Smooth muscle cell (in vitro differentiated cells): ENCODE measurements at regions not wholly inside any gene's neighbourhood (a gene's known extent, or its start where the extent isn't known, plus 50 kb on each side); places are given as distances from the start of the nearest gene placed in this dataset.

ENCODE experiments used
- DNase-seq: peaks from one replicate; lab custom pipeline; 2025; ENCODE audit not compliant: unreplicated experiment; lab: John Stamatoyannopoulos, UW
- H2AFZ ChIP-seq: fragments of 200-600 bp; sonication (generic); 2 replicates; pipeline ENCODE4 v1.6.0; 2016; ENCODE audit warnings: antibody characterized with exemption, low read depth, mild to moderate bottlenecking
- H3F3A ChIP-seq: fragments of 200-600 bp; sonication (generic); 2 replicates; pipeline ENCODE4 v1.6.0; 2017; ENCODE audit warnings: antibody characterized with exemption, low read depth
- H3K27ac ChIP-seq: fragments of 200-600 bp; sonication (generic); 2 replicates; pipeline ENCODE4 v1.5.1; 2016; ENCODE audit warnings: low read depth, mild to moderate bottlenecking
- H3K27me3 ChIP-seq: fragments of 200-600 bp; sonication (generic); 2 replicates; pipeline ENCODE4 v1.6.1; 2016; ENCODE audit warnings: low read depth, mild to moderate bottlenecking
- H3K36me3 ChIP-seq: fragments of 200-600 bp; sonication (generic); 2 replicates; pipeline ENCODE4 v1.5.1; 2016; ENCODE audit warnings: low read depth
- H3K4me1 ChIP-seq: fragments of 200-600 bp; sonication (generic); 2 replicates; pipeline ENCODE4 v1.5.1; 2016; ENCODE audit warnings: low read depth
- H3K4me2 ChIP-seq: fragments of 200-600 bp; sonication (generic); 2 replicates; pipeline ENCODE4 v1.6.0; 2016; ENCODE audit warnings: mild to moderate bottlenecking
- H3K4me3 ChIP-seq: fragments of 200-600 bp; sonication (generic); 2 replicates; pipeline ENCODE4 v1.5.1; 2016; ENCODE audit warnings: mild to moderate bottlenecking
- H3K79me2 ChIP-seq: fragments of 200-600 bp; sonication (generic); 2 replicates; pipeline ENCODE4 v1.6.0; 2016; ENCODE audit warnings: low read depth, mild to moderate bottlenecking
- H3K9ac ChIP-seq: fragments of 200-600 bp; sonication (generic); 2 replicates; pipeline ENCODE4 v1.6.0; 2016; ENCODE audit warnings: low read depth
- H3K9me3 ChIP-seq: fragments of 200-600 bp; sonication (generic); replicated peaks from 2 replicates; pipeline ENCODE4 v1.5.1; 2016; ENCODE audit warnings: low read depth
- H4K20me1 ChIP-seq: fragments of 200-600 bp; sonication (generic); 2 replicates; pipeline ENCODE4 v1.6.0; 2016; ENCODE audit warnings: low read depth
- WGBS: methylation state at CpG from one replicate; pipeline ENCODE4 v1.1.7; 2016; ENCODE audit warnings: low lambda C conversion rate; 5-methylcytosine and 5-hydroxymethylcytosine counted together
- TF ChIP-seq, protein P1 (sequence below): fragments of 200-600 bp; sonication (generic); IDR thresholded peaks from 2 replicates; pipeline ENCODE4 v1.5.1; 2017; ENCODE audit warnings: borderline replicate concordance, mild to moderate bottlenecking, antibody characterized with exemption; ENCODE audit not compliant: insufficient read depth, poor library complexity, severe bottlenecking

GRCh38 chr3:127037971-127038446 lies 55.1 kb downstream of the PLXNA1 start:
- no peak overlapping the region for H3K9ac ChIP-seq
- DNase-seq, result no peak
- H3K4me3 ChIP-seq, result no peak overlapping the region
- no peaks in the 10 kb centered on the region for H3K27me3 ChIP-seq
- TF ChIP-seq, protein P1, sequence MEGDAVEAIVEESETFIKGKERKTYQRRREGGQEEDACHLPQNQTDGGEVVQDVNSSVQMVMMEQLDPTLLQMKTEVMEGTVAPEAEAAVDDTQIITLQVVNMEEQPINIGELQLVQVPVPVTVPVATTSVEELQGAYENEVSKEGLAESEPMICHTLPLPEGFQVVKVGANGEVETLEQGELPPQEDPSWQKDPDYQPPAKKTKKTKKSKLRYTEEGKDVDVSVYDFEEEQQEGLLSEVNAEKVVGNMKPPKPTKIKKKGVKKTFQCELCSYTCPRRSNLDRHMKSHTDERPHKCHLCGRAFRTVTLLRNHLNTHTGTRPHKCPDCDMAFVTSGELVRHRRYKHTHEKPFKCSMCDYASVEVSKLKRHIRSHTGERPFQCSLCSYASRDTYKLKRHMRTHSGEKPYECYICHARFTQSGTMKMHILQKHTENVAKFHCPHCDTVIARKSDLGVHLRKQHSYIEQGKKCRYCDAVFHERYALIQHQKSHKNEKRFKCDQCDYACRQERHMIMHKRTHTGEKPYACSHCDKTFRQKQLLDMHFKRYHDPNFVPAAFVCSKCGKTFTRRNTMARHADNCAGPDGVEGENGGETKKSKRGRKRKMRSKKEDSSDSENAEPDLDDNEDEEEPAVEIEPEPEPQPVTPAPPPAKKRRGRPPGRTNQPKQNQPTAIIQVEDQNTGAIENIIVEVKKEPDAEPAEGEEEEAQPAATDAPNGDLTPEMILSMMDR, result no peak
- H4K20me1 ChIP-seq, result no peaks in the 10 kb centered on the region
- 95% methylated on average over 10 of the region's 10 CpGs for WGBS
- H2AFZ ChIP-seq, result no peak overlapping the region
- H3K4me1 ChIP-seq, result peaks cover under 1% of the 10 kb centered on the region
- no peak overlapping the region for H3K27ac ChIP-seq
- no peaks in the 10 kb centered on the region for H3K79me2 ChIP-seq
- no peaks in the 10 kb centered on the region for H3K9me3 ChIP-seq
- H3K4me2 ChIP-seq, result no peak overlapping the region
- H3K36me3 ChIP-seq, result no peaks in the 10 kb centered on the region
- H3F3A ChIP-seq, result no peaks in the 10 kb centered on the region

DNA sequence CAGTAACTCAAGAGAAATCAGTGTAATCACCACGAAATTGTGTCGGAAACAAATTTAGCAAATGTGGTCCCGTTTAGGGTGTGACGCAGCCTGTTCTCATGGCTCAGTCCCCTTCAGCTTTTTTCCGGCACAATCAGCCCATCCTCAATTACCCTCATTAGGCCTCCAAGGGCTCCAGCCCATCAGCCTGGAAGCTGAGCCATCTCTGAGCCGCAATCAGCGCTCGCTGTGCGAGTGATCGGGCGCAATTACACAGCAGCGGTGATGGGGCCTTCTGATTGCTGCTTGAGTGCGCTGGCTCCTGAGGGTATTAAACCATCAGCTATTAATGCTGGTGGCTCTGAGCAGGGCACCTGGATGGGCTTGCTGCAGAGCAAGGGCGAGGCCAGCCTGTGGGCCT lies 55.6 kb downstream of the PLXNA1 start:
- Histone ChIP-seq H4K20me1 (no peaks in the 10 kb centered on the region), H3K9me3 (no peaks in the 10 kb centered on the region), H3K27ac (no peak overlapping the region), H3K79me2 (no peaks in the 10 kb centered on the region), H3K36me3 (no peaks in the 10 kb centered on the region), H3K4me3 (no peak overlapping the region), H3K4me1 (peaks cover 5% of the 10 kb centered on the region), H3K27me3 (no peaks in the 10 kb centered on the region), H2AFZ (no peak overlapping the region), H3K4me2 (no peak overlapping the region), H3F3A (no peaks in the 10 kb centered on the region), H3K9ac (no peak overlapping the region)
- DNase-seq, result no peak
- WGBS, result 95% methylated on average over 14 of the region's 14 CpGs
- TF ChIP-seq, protein P1, result no peak

GRCh38 chr3:127038923-127039581 lies 56.1 kb downstream of the PLXNA1 start:
- H3K36me3 ChIP-seq, result no peaks in the 10 kb centered on the region
- TF ChIP-seq, protein P1, result no peak
- H2AFZ ChIP-seq, result no peak overlapping the region
- no peak overlapping the region for H3K4me3 ChIP-seq
- no peak overlapping the region for H3K9ac ChIP-seq
- H3K27me3 ChIP-seq, result no peaks in the 10 kb centered on the region
- H3K4me1 ChIP-seq, result peaks cover 8% of the 10 kb centered on the region
- no peak overlapping the region for H3K4me2 ChIP-seq
- no peak for DNase-seq
- no peaks in the 10 kb centered on the region for H3K79me2 ChIP-seq
- no peaks in the 10 kb centered on the region for H4K20me1 ChIP-seq
- no peaks in the 10 kb centered on the region for H3K9me3 ChIP-seq
- 92% methylated on average over 12 of the region's 12 CpGs for WGBS
- no peaks in the 10 kb centered on the region for H3F3A ChIP-seq
- H3K27ac ChIP-seq, result no peak overlapping the region

DNA sequence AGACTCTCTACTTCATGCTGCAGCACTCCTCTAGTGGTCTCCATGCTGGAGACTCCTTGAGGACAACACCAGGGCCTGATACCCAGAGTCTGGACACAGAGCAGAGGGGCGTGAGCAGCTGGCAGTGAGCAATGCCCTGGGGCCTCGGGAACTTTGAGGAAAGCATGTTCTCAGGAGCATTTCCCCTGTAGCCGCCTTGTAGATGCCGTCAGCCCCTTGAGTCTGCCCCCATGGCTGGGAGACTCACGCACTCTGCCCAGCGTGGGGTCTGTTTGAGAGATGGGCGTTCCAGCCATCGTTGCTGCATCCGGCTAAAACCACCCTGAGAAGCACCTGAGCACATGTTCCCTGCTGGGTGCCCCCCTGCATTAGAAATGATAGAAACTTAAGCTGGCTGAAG lies 56.8 kb downstream of the PLXNA1 start:
- Histone ChIP-seq H3K4me3 (no peak overlapping the region), H3K4me1 (peaks cover 8% of the 10 kb centered on the region), H3K27me3 (no peaks in the 10 kb centered on the region), H3K9ac (no peak overlapping the region), H2AFZ (no peak overlapping the region), H3K36me3 (no peaks in the 10 kb centered on the region), H3K27ac (no peak overlapping the region), H3K9me3 (no peaks in the 10 kb centered on the region), H4K20me1 (no peaks in the 10 kb centered on the region), H3K79me2 (no peaks in the 10 kb centered on the region), H3K4me2 (no peak overlapping the region), H3F3A (no peaks in the 10 kb centered on the region)
- DNase-seq, result no peak
- TF ChIP-seq, protein P1, result no peak
- WGBS, result 98% methylated on average over 9 of the region's 9 CpGs
